K562 (cell line): ENCODE measurements at regions not wholly inside any gene's neighbourhood (a gene's known extent, or its start where the extent isn't known, plus 50 kb on each side); places are given as distances from the start of the nearest gene placed in this dataset.

Experiments used
- ATAC-seq: fragments of 200-7000 bp; cut with Tn5 transposase; 3 replicates; pipeline ENCODE4 v1.9.1; 2020; ENCODE audit warnings: moderate library complexity
- BruUV-seq: library from RNA; stranded (reverse); fragments of 400-500 nt; replicated peaks from 2 replicates; lab custom pipeline; 2021; lab: Mats Ljungman, UMichigan
- CTCF ChIA-PET: fragments of 300-600 bp; formaldehyde crosslinking; extraction: SDS; loops from one replicate; lab custom pipeline; 2021; ENCODE audit warnings: low intra/inter-chr PET ratio; lab: Yijun Ruan, JAX
- POLR2A ChIA-PET: fragments of 300-600, 350-650 bp; sonication (Branson Sonifier 250); formaldehyde crosslinking; extraction: SDS; loops from one replicate; lab custom pipeline; 2021; ENCODE audit warnings: antibody characterized with exemption, inconsistent platforms; lab: Yijun Ruan, JAX
- DNase-seq, 4 experiments: peaks; one replicate each; pipeline versions ENCODE4 v3.0.0 to v3.0.0-alpha.2; 2011 to 2018; ENCODE audit warnings: low spot score in 3 of 4, mixed read lengths in 3 of 4; ENCODE audit errors: extremely low read depth in 1 of 4
- FAIRE-seq: peaks from 2 replicates; lab custom pipeline; 2011; peaks lifted over from hg19 to GRCh38; lab: Jason Lieb, UNC
- H2AFZ ChIP-seq: 2 replicates; pipeline ENCODE4 v1.6.0; 2011; ENCODE audit warnings: low read depth, low read length, control low read depth, inconsistent platforms
- H3K27ac ChIP-seq: fragments of 200-600 bp; 3 replicates; pipeline ENCODE4 v1.8.0; 2011; ENCODE audit warnings: low read depth, mild to moderate bottlenecking, control low read depth, inconsistent platforms, low read length, moderate library complexity, mixed read lengths; ENCODE audit errors: extremely low read depth
- H3K27me3 ChIP-seq, 2 experiments: fragments of 300-600 bp in 1 of 2; 2 replicates in 1 of 2; 3 replicates in 1 of 2; pipeline versions ENCODE4 v1.6.0 to v1.8.0; 2011; ENCODE audit warnings: inconsistent platforms in 2 of 2, low read length in 2 of 2, mild to moderate bottlenecking in 1 of 2, mixed read lengths in 1 of 2, moderate library complexity in 1 of 2; ENCODE audit not compliant: control insufficient read depth in 2 of 2, insufficient read depth in 2 of 2
- H3K36me3 ChIP-seq: fragments of 300-600 bp; 3 replicates; pipeline ENCODE4 v1.8.0; 2011; ENCODE audit warnings: mild to moderate bottlenecking, low read length, inconsistent platforms; ENCODE audit not compliant: control insufficient read depth, insufficient read depth
- H3K4me1 ChIP-seq, 2 experiments: fragments of 200-600 bp in 1 of 2; replicated peaks in 1 of 2; 2 replicates in 1 of 2; 3 replicates in 1 of 2; pipeline versions ENCODE4 v1.5.1 to v1.8.0; 2011; ENCODE audit warnings: inconsistent platforms in 2 of 2, low read length in 2 of 2, mild to moderate bottlenecking in 1 of 2, mixed read lengths in 1 of 2, moderate library complexity in 1 of 2; ENCODE audit not compliant: control insufficient read depth in 2 of 2, insufficient read depth in 2 of 2
- H3K4me2 ChIP-seq: 2 replicates; pipeline ENCODE4 v1.6.1; 2011; ENCODE audit warnings: low read length, control low read depth, inconsistent platforms, mixed read lengths; ENCODE audit not compliant: insufficient read depth
- H3K4me3 ChIP-seq: fragments of 200-600 bp; sonication (generic), shearing (Covaris generic); 2 replicates; pipeline ENCODE4 v1.5.1; 2016; ENCODE audit warnings: control low read depth, inconsistent platforms
- H3K79me2 ChIP-seq: fragments of 200-600 bp; 3 replicates; pipeline ENCODE4 v1.8.0; 2011; ENCODE audit warnings: low read length, inconsistent platforms; ENCODE audit not compliant: control insufficient read depth, insufficient read depth
- H3K9ac ChIP-seq, 2 experiments: 2 replicates each; pipeline versions ENCODE4 v1.6.0 to v1.6.1; 2011; ENCODE audit warnings: low read depth in 2 of 2, low read length in 2 of 2, control low read depth in 1 of 2, inconsistent platforms in 1 of 2, mild to moderate bottlenecking in 1 of 2, mixed read lengths in 1 of 2; ENCODE audit not compliant: insufficient read depth in 1 of 2
- H3K9me1 ChIP-seq: one replicate; pipeline ENCODE4 v1.6.0; 2011; ENCODE audit warnings: inconsistent platforms, mild to moderate bottlenecking, low read length, moderate library complexity; ENCODE audit not compliant: control insufficient read depth, insufficient read depth
- H3K9me3 ChIP-seq: replicated peaks from 2 replicates; pipeline ENCODE4 v1.5.1; 2011; ENCODE audit warnings: low read depth, low read length, inconsistent platforms; ENCODE audit not compliant: control insufficient read depth, insufficient read depth
- H4K20me1 ChIP-seq: replicated peaks from 2 replicates; pipeline ENCODE4 v1.6.1; 2011; ENCODE audit warnings: low read length, inconsistent platforms, mixed read lengths; ENCODE audit not compliant: control insufficient read depth, insufficient read depth
- IRF2 ChIP-seq: sonication (generic); formaldehyde crosslinking; IDR thresholded peaks from 2 replicates; pipeline ENCODE4 v1.8.1; 2022; ENCODE audit warnings: mild to moderate bottlenecking, missing genetic modification reagents
- KLF16 ChIP-seq: IDR thresholded peaks from 2 replicates; pipeline ENCODE4 v1.6.1; 2016; ENCODE audit warnings: antibody characterized with exemption
- PPARD ChIP-seq: fragments of 250-450 bp; sonication (Bioruptor Pico); IDR thresholded peaks from 2 replicates; pipeline ENCODE4 v1.8.0; 2022; ENCODE audit warnings: inconsistent platforms, mild to moderate bottlenecking, moderate library complexity
- PTTG1 ChIP-seq: fragments of 450-650 bp; IDR thresholded peaks from 2 replicates; pipeline ENCODE4 v1.6.1; 2016; ENCODE audit warnings: low read depth, mild to moderate bottlenecking, missing genetic modification characterization, missing compliant biosample characterization
- SMAD3 ChIP-seq: fragments of 450-650 bp; formaldehyde crosslinking; conservative IDR thresholded peaks from 2 replicates; pipeline ENCODE4 v1.4.0; 2020; ENCODE audit warnings: mild to moderate bottlenecking
- SNIP1 ChIP-seq: fragments of 450-650 bp; IDR thresholded peaks from 2 replicates; pipeline ENCODE4 v1.7.1; 2017; ENCODE audit warnings: low read depth, mild to moderate bottlenecking
- SOX6 ChIP-seq: fragments of 450-650 bp; IDR thresholded peaks from 2 replicates; pipeline ENCODE4 v1.6.1; 2014; ENCODE audit warnings: mild to moderate bottlenecking
- WHSC1 ChIP-seq: IDR thresholded peaks from one replicate; pipeline ENCODE4 v1.6.1; 2012; ENCODE audit warnings: low read length, control low read depth, inconsistent platforms
- ZFX ChIP-seq: sonication (generic); formaldehyde crosslinking; IDR thresholded peaks from 2 replicates; pipeline ENCODE4 v1.8.0; 2022; ENCODE audit warnings: mild to moderate bottlenecking, missing genetic modification reagents, moderate library complexity
- ZNF143 ChIP-seq: sonication (generic); formaldehyde crosslinking; IDR thresholded peaks from 2 replicates; pipeline ENCODE4 v1.9.0; 2022; ENCODE audit warnings: mild to moderate bottlenecking, missing genetic modification reagents
- ZNF76 ChIP-seq: fragments of 250-450 bp; sonication (Bioruptor Pico); IDR thresholded peaks from 2 replicates; pipeline ENCODE4 v1.4.0; 2020; ENCODE audit warnings: mild to moderate bottlenecking, moderate library complexity, borderline replicate concordance
- WGBS: fragments of 100-300 bp; shearing (Covaris generic); methylation state at CpG from one replicate; pipeline ENCODE4 v1.1.6; 2016; ENCODE audit warnings: low coverage, mixed read lengths; ENCODE audit not compliant: insufficient coverage; ENCODE audit errors: missing lambda C conversion rate; 5-methylcytosine and 5-hydroxymethylcytosine counted together
- in situ Hi-C: fragments of 300-500 bp; cut with MboI; formaldehyde crosslinking; loops from 4 replicates; pipeline ENCODE4 v1.15.0; 2018; ENCODE audit warnings: inconsistent platforms, mixed read lengths
- intact Hi-C: fragments of 100-400 bp; cut with micrococcal nuclease; formaldehyde crosslinking; loops from 2 replicates; pipeline ENCODE4 v1.14.2; 2022
- TF ChIP-seq, protein P1 (sequence below): fragments of 250-450 bp; sonication (Bioruptor Pico); IDR thresholded peaks from 2 replicates; pipeline ENCODE4 v1.8.0; 2021; ENCODE audit warnings: moderate library complexity, mild to moderate bottlenecking, inconsistent platforms
- TF ChIP-seq, protein P2 (sequence below): IDR thresholded peaks from 2 replicates; pipeline ENCODE4 v1.6.1; 2016; ENCODE audit warnings: missing genetic modification characterization, missing compliant biosample characterization
- TF ChIP-seq, protein P3 (sequence below): fragments of 250-450 bp; sonication (Bioruptor Pico); IDR thresholded peaks from 2 replicates; pipeline ENCODE4 v1.4.0; 2020
- TF ChIP-seq, protein P4 (sequence below): fragments of 450-650 bp; formaldehyde crosslinking; IDR thresholded peaks from 2 replicates; pipeline ENCODE4 v1.4.0; 2022; ENCODE audit warnings: mild to moderate bottlenecking, moderate library complexity

DNA sequence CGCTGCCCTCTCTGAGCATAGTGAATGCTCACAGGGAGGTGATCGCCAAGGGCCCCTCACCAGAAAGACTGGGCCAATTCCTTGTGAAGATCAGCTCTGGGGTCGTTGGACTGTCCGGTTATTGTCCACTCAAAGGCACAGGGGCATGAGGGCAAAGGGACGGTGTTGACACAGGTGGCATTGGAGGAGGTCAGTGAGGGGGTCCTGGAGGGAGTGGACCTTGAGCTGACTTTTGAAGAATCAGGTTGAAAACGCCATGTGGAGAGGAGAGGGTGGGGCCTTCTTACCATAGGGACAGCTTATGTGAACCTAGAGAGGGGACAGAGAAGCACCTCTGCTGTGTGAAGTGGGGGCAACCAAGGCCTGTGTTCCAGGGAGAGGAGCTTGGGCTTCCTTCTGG is 131.5 kb downstream of the TFCP2L1 start:
- intact Hi-C loops (no loop called here), in situ Hi-C loops (no loop called here)
- no peak for DNase-seq
- Histone ChIP-seq H4K20me1 (no peaks in the 10 kb centered on the region; the same call in 1 of the 2 replicates), H3K36me3 (no peaks in the 10 kb centered on the region), H3K4me2 (no peak overlapping the region), H3K9ac (no peak overlapping the region), H3K27ac (no peak overlapping the region), H3K79me2 (no peaks in the 10 kb centered on the region), H3K9me1 (peaks cover 2% of the 10 kb centered on the region), H3K27me3 (peaks cover 8 to 35% of the 10 kb centered on the region in 2 experiments; a peak in 4 of 5 replicates), H2AFZ (no peak overlapping the region), H3K9me3 (no peaks in the 10 kb centered on the region), H3K4me3 (no peak overlapping the region), H3K4me1 (no peaks in the 10 kb centered on the region)
- ChIA-PET POLR2A (interaction anchor here (0.5 kb wide), 1 partner anchor 1418 kb away, joined by 3 read pairs; no protein-coding TSS in a partner anchor), CTCF (no interaction called here)
- WGBS: 2% methylated on average over 6 of the region's 6 CpGs
- BruUV-seq: no TSS peak
- FAIRE-seq: no peak
- ATAC-seq: no peak
- no peak for TF ChIP-seq WHSC1
- TF ChIP-seq ZFX (CRISPR knock-in tag): no peak
- TF ChIP-seq ZNF76: no peak
- no peak for TF ChIP-seq PPARD
- no peak for TF ChIP-seq PTTG1 (tag)
- TF ChIP-seq ZNF143 (CRISPR knock-in tag): no peak
- no peak for TF ChIP-seq SMAD3
- TF ChIP-seq, protein P1, sequence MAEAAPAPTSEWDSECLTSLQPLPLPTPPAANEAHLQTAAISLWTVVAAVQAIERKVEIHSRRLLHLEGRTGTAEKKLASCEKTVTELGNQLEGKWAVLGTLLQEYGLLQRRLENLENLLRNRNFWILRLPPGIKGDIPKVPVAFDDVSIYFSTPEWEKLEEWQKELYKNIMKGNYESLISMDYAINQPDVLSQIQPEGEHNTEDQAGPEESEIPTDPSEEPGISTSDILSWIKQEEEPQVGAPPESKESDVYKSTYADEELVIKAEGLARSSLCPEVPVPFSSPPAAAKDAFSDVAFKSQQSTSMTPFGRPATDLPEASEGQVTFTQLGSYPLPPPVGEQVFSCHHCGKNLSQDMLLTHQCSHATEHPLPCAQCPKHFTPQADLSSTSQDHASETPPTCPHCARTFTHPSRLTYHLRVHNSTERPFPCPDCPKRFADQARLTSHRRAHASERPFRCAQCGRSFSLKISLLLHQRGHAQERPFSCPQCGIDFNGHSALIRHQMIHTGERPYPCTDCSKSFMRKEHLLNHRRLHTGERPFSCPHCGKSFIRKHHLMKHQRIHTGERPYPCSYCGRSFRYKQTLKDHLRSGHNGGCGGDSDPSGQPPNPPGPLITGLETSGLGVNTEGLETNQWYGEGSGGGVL (CRISPR knock-in tag): no peak
- TF ChIP-seq, protein P2, sequence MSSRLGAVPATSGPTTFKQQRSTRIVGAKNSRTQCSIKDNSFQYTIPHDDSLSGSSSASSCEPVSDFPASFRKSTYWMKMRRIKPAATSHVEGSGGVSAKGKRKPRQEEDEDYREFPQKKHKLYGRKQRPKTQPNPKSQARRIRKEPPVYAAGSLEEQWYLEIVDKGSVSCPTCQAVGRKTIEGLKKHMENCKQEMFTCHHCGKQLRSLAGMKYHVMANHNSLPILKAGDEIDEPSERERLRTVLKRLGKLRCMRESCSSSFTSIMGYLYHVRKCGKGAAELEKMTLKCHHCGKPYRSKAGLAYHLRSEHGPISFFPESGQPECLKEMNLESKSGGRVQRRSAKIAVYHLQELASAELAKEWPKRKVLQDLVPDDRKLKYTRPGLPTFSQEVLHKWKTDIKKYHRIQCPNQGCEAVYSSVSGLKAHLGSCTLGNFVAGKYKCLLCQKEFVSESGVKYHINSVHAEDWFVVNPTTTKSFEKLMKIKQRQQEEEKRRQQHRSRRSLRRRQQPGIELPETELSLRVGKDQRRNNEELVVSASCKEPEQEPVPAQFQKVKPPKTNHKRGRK (tag): no peak
- TF ChIP-seq IRF2 (CRISPR knock-in tag): no peak
- no peak for TF ChIP-seq SNIP1
- TF ChIP-seq, protein P3, sequence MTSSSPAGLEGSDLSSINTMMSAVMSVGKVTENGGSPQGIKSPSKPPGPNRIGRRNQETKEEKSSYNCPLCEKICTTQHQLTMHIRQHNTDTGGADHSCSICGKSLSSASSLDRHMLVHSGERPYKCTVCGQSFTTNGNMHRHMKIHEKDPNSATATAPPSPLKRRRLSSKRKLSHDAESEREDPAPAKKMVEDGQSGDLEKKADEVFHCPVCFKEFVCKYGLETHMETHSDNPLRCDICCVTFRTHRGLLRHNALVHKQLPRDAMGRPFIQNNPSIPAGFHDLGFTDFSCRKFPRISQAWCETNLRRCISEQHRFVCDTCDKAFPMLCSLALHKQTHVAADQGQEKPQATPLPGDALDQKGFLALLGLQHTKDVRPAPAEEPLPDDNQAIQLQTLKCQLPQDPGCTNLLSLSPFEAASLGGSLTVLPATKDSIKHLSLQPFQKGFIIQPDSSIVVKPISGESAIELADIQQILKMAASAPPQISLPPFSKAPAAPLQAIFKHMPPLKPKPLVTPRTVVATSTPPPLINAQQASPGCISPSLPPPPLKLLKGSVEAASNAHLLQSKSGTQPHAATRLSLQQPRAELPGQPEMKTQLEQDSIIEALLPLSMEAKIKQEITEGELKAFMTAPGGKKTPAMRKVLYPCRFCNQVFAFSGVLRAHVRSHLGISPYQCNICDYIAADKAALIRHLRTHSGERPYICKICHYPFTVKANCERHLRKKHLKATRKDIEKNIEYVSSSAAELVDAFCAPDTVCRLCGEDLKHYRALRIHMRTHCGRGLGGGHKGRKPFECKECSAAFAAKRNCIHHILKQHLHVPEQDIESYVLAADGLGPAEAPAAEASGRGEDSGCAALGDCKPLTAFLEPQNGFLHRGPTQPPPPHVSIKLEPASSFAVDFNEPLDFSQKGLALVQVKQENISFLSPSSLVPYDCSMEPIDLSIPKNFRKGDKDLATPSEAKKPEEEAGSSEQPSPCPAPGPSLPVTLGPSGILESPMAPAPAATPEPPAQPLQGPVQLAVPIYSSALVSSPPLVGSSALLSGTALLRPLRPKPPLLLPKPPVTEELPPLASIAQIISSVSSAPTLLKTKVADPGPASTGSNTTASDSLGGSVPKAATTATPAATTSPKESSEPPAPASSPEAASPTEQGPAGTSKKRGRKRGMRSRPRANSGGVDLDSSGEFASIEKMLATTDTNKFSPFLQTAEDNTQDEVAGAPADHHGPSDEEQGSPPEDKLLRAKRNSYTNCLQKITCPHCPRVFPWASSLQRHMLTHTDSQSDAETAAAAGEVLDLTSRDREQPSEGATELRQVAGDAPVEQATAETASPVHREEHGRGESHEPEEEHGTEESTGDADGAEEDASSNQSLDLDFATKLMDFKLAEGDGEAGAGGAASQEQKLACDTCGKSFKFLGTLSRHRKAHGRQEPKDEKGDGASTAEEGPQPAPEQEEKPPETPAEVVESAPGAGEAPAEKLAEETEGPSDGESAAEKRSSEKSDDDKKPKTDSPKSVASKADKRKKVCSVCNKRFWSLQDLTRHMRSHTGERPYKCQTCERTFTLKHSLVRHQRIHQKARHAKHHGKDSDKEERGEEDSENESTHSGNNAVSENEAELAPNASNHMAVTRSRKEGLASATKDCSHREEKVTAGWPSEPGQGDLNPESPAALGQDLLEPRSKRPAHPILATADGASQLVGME: no peak
- TF ChIP-seq SOX6: no peak
- TF ChIP-seq, protein P4, sequence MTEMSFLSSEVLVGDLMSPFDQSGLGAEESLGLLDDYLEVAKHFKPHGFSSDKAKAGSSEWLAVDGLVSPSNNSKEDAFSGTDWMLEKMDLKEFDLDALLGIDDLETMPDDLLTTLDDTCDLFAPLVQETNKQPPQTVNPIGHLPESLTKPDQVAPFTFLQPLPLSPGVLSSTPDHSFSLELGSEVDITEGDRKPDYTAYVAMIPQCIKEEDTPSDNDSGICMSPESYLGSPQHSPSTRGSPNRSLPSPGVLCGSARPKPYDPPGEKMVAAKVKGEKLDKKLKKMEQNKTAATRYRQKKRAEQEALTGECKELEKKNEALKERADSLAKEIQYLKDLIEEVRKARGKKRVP (CRISPR knock-in tag): no peak
- TF ChIP-seq KLF16: no peak
